ENCODE measurements at regions not wholly inside any gene's neighbourhood (a gene's known extent, or its start where the extent isn't known, plus 50 kb on each side); places are given as distances from the start of the nearest gene placed in this dataset.
"Not testable (repeated sequence)": the region's sequence is repeated elsewhere in the genome, so short reads cannot be mapped to it uniquely, and the experiment has no call there.

DNA sequence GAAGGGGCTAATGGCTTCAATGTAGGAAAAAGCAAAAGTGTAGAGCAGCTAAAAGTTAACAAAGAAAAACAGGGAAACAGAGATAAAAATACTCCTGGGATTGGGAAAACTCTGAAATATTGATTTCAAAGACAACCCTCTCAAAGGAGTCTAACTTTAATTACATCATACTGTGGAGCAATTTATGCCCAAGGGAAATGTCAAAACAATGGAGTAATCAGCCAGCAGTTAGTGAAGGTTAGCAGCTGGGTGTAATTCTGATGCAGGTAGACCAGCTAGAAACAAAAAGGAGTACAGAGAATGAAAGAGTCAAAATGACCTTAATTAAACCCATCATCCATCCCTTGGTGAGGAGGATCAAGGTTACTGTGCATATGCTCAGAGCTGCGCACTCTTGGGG lies 169.0 kb downstream of the ADAM29 start:
- no peak overlapping the region for H3K27ac ChIP-seq
- TF ChIP-seq ZFX (IDR thresholded peaks at IDR 0.05; ENCODE audit: borderline replicate concordance): no peak
- TF ChIP-seq, protein P1, sequence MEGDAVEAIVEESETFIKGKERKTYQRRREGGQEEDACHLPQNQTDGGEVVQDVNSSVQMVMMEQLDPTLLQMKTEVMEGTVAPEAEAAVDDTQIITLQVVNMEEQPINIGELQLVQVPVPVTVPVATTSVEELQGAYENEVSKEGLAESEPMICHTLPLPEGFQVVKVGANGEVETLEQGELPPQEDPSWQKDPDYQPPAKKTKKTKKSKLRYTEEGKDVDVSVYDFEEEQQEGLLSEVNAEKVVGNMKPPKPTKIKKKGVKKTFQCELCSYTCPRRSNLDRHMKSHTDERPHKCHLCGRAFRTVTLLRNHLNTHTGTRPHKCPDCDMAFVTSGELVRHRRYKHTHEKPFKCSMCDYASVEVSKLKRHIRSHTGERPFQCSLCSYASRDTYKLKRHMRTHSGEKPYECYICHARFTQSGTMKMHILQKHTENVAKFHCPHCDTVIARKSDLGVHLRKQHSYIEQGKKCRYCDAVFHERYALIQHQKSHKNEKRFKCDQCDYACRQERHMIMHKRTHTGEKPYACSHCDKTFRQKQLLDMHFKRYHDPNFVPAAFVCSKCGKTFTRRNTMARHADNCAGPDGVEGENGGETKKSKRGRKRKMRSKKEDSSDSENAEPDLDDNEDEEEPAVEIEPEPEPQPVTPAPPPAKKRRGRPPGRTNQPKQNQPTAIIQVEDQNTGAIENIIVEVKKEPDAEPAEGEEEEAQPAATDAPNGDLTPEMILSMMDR (IDR thresholded peaks at IDR 0.05): no peak

DNA sequence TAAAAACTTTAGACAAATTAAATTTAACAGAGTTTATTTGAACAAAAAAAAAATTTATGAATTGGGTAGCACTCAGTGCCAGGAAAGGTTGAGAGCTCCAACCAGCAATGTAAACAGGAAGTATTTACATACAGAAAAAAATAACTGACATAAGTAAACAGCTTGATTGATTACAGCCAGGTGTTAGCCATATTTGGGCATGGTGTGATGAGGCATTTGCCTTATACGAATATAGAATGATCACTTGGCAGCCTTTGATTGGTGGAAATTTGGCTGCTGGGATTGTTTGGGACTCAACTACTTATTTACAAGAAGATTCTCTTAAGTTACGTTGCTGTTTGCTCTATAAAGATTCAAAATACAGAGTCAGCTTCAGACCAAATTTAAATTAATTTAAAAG lies 172.0 kb downstream of the ADAM29 start:
- H3K27ac ChIP-seq: peak overlapping the region; percentile 58
- no peak for TF ChIP-seq ZFX (IDR thresholded peaks at IDR 0.05; ENCODE audit: borderline replicate concordance)
- TF ChIP-seq, protein P1 (IDR thresholded peaks at IDR 0.05): no peak

DNA sequence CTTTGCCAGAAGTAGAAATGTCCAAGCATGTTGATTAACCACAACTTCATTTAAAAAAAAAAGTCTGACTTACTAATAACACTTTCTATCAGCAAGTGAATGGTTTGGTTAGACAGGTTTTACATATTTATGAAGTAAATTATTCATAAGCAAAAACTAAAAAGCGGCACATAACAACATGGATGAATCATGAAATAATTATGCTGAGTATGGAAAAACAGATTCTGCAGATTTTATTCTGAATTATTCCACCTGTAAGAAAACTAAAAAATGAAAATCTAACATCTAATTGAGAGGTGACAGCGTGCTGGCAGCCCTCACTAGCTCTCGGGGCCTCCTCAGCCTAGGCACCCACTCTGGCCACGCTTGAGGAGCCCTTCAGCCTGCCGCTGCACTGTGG lies 173.5 kb downstream of the ADAM29 start:
- TF ChIP-seq ZFX (IDR thresholded peaks at IDR 0.05; ENCODE audit: borderline replicate concordance): no peak
- TF ChIP-seq, protein P1 (IDR thresholded peaks at IDR 0.05): no peak
- H3K27ac ChIP-seq: peak overlapping the region; percentile 58; the same call in 1 of the 2 replicates

DNA sequence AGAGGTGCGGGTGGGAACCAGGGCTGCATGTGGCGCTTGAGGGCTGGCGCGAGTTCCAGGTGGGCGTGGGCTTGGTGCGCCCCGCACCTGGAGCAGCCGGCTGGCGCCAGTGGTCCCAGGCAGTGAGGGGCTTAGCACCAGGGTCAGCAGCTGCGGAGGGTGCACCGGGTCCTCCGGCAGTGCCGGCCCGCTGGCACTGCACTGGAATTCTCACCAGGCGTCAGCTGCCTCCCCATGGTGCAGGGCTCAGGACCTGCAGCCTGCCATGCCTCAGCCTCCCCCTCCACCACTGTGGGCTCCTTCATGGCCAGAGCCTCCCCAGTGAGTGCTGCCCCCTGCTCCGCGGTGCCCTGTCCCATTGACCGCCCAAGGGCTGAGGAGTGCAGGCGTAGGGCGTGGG lies 174.0 kb downstream of the ADAM29 start:
- TF ChIP-seq ZFX (IDR thresholded peaks at IDR 0.05; ENCODE audit: borderline replicate concordance): no peak
- H3K27ac ChIP-seq: no peak overlapping the region

DNA sequence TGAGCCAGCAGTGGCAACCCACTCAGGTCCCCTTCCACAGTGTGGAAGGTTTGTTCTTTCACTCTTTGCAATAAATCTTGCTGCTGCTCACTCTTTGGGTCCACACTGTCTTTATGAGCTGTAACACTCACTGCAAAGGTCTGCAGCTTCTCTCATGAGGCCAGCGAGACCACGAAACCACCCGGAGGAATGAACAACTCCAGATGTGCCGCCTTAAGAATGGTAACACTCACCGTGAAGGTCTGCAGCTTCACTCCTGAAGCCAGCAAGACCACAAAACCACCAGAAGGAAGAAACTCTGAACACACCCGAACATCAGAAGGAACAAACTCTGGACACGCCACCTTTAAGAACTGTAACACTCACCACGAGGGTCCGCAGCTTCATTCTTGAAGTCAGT lies 174.9 kb downstream of the ADAM29 start:
- not testable (repeated sequence) for H3K27ac ChIP-seq

DNA sequence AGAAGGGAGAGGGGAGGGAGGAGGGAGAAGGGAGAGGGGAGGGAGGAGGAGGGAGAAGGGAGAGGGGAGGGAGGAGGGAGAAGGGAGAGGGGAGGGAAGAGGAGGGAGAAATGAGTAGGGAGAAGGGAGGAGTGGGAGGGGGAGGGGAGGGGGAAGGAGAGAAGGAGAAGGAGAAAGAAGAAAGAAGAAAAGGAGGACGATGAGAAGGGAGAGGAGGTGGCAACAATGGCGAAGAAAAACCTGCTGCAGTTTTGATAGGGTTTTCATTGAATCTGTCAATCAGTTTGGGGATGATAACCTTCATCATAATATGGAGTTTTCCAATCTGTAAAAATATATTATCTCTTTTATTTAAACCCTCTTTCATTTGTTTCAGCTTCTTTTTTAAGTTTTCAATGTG lies 185.2 kb downstream of the ADAM29 start:
- no peak overlapping the region for H3K27ac ChIP-seq
- TF ChIP-seq ZFX (IDR thresholded peaks at IDR 0.05; ENCODE audit: borderline replicate concordance): no peak
- TF ChIP-seq, protein P1 (IDR thresholded peaks at IDR 0.05): no peak

DNA sequence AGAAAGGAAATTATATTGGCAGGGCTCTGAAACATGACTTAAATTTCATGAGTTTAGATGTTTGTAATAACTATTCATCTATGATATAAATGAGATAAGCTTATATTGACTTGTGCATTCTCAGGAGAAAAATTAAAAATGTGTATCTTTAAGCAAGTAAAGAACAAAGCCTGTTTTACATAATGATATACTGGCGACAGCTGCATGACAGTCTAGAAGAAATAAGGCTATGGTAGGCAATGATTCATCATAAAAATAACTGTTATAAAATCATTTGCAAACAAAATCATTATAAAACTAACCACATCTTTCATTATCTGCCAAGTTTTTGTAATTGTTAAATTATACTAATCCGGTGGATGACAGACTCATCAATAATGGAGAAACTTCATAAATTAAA lies 188.1 kb downstream of the ADAM29 start:
- no peak overlapping the region for H3K27ac ChIP-seq
- no peak for TF ChIP-seq ZFX (IDR thresholded peaks at IDR 0.05; ENCODE audit: borderline replicate concordance)
- TF ChIP-seq, protein P1 (IDR thresholded peaks at IDR 0.05): no peak

DNA sequence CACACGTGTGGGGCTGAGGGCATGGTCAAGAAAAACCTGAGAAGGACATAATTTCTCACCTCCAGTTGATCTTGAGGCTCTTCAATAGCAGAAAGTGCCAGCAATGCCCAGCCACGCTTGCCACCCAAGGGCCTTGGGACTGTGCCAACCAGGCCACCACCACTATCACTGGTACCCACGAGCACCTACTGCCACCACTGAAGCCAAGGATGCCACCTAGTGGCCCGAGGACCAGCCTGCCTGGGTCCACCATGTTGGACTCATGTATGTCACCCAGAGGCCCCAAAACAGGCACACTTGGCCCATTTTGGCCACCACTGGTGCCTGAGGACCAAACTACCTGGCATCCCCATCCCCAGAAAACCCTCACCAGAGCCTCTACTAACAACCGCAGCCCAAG lies 191.8 kb downstream of the ADAM29 start:
- TF ChIP-seq, protein P1 (IDR thresholded peaks at IDR 0.05): peak; percentile 23; the same call in 1 of the 2 replicates
- no peak for TF ChIP-seq ZFX (IDR thresholded peaks at IDR 0.05; ENCODE audit: borderline replicate concordance)
- no peak overlapping the region for H3K27ac ChIP-seq

All from 22Rv1 (cell line).